Caki2 (cell line): ENCODE measurements at regions not wholly inside any gene's neighbourhood (a gene's known extent, or its start where the extent isn't known, plus 50 kb on each side); places are given as distances from the start of the nearest gene placed in this dataset.

Source experiments
- DNase-seq: peaks from one replicate; pipeline ENCODE4 v3.0.0-alpha.2; 2015; ENCODE audit warnings: low read depth
- in situ Hi-C: cut with HindIII; loops from 2 replicates; pipeline ENCODE4 v1.10.0; 2016; ENCODE audit warnings: low sequenced_read_pairs, low pct_unique_long_range_greater_than_20kb, mixed read lengths

DNA sequence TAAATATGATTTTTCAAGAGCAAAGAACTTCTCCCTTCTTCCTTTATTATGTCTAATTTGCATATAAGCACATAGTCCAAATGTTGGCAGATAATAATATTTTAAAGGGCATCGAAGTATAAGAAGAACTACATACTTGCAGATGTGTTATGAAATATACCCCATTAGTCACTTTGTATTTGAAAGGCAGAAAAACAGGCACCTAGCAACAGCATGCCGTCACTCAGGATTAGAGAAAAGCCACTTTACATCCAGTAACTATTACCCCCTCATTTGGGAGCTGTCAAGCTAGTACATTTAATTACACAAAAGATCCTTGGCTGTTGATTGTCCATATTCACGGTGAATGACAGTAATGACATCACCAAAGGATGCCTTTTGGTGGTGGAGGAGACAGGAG is 99.3 kb upstream of the ARMC2 start:
- in situ Hi-C loops: no loop called here
- no peak for DNase-seq

GRCh38 chr6:108750801-108751200 is 97.4 kb upstream of the ARMC2 start:
- in situ Hi-C loops: no loop called here
- DNase-seq: no peak

- in situ Hi-C loops: no loop called here
- no peak for DNase-seq
These were observed 96.9 kb upstream of the ARMC2 start for GRCh38 chr6:108751282-108751681.

GRCh38 chr6:108751851-108752732 is 96.1 kb upstream of the ARMC2 start:
- in situ Hi-C loops: no loop called here
- DNase-seq: no peak

GRCh38 chr6:108752733-108753590 is 95.3 kb upstream of the ARMC2 start:
- in situ Hi-C loops: no loop called here
- no peak for DNase-seq

DNA sequence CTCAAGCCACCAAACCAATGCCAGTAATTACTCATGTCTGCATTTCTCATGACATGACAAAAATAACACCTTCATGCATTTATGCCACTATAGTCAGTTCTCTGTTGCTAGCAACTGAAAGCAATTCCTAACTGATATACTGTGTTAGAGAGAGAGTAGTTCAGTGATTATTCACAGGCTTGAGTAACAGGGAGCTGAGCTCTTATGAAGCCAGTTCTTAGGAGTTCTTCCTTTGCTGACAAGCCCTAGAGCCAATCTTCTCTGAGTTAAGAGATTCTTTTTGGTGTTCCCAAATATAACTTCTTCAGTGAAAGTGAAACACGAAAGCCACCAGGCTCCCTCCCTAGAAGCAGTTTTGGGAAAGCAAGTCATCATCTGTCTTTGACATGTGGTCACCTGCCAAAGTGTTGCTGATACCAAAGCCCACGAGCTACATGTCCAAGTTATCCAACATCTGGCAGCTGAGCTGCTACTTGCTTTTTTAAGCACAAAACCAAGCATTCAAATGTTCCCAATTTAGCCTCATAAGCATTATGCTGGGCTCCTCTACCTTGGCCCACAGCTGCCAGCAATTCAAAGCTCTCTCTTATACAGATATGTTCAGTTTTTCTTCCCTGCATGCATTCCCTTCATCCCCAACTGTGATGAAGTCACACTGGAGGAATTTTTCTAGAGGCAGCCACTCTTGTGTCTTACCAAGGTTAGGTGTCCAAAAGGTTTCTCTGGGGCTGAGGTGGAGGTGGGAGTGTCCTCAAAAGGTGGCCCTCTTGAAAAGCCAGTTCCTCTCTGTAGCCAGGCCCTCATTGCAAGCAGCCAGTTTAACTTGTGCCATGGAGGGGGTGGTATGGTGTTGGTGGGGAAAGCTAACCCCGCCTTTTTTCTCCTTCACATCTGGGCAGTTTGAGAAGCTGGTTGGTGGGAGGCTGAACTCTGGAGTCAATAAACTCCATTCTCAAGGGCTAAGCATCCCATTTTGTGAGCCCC is 92.7 kb upstream of the ARMC2 start:
- DNase-seq: no peak
- in situ Hi-C loops: no loop called here

DNA sequence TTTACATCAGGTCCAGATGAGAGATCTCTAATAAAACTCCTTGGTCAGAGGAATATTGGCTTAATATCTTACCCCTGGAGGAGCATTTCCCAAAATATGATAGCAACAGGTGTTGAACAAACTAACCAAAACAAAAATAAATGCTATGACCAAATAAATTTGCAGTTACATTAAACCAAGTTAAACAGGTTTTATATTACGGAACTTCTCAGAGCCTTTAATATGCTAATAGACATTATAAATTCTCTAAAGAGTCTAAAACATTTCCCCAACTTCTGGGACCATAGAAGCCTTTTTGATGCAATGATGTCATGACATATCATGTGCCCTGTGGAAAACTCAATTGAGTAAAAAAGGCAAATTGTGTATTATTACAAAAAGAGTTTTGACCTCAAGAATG is 90.9 kb upstream of the ARMC2 start:
- DNase-seq: no peak
- in situ Hi-C loops: no loop called here

DNA sequence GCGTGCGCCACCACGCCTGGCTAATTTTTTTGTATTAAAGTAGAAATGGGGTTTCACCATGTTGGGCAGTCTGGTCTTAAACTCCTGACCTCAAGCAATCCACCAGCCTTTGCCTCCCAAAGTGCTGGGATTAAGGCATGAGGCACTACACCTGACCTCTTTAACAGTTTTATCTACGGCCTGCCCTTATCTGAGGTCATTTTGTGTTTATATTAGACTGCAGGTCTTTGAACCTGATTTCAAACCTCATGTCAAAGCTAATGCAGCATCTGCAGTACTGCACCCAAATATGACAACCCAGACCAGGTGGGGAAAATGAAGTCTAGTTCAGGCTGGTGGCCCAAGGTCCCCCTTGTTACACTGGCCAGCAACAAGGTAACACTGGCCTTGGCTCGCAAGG is 89.3 kb upstream of the ARMC2 start:
- no peak for DNase-seq
- in situ Hi-C loops: no loop called here

DNA sequence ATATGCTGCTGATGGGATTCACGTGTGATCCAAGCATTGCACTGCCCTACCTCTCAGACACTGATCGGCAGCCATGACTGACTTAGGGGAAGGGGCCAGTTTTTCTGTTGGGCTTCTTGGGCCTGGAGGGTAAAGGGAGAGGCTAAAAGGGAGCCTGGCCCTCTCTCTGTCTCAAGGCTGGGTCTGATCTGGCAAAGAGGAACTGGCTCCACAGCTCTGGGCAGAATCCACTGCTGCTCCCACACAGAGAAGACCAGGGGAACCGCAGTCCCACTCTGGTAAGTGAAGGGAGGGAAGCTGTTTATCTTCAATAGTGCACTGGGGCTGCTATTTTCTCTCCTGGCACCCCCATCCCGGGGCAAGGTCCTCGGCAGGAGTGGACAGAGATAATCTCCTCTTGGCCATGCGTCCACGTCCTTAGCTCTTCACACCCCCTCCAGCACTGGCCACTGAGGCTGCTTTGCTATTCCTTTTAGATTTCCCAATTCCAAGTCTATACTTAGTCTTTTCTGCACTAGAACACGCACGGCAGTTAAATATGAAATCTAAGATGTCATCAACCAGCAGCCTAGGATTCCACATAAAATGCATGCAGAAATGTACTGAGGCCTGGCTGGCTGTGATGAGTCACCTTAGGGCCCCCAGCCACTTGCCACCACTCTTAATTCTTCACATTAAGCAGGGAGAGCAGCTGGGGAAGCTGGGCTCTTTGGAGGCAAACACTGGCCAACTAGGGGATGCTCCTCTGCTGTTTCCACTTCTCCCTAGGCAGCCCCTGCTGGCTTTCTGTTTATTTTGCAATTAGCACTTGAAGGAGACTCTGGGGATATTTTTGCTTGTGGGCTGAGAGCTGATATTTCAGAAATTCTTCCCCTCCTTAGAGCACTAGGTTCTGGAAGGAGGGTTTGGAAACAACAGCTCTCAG is 87.8 kb upstream of the ARMC2 start:
- no peak for DNase-seq
- in situ Hi-C loops: no loop called here

GRCh38 chr6:108762394-108762793 is 85.8 kb upstream of the ARMC2 start:
- DNase-seq: no peak
- in situ Hi-C loops: no loop called here

DNA sequence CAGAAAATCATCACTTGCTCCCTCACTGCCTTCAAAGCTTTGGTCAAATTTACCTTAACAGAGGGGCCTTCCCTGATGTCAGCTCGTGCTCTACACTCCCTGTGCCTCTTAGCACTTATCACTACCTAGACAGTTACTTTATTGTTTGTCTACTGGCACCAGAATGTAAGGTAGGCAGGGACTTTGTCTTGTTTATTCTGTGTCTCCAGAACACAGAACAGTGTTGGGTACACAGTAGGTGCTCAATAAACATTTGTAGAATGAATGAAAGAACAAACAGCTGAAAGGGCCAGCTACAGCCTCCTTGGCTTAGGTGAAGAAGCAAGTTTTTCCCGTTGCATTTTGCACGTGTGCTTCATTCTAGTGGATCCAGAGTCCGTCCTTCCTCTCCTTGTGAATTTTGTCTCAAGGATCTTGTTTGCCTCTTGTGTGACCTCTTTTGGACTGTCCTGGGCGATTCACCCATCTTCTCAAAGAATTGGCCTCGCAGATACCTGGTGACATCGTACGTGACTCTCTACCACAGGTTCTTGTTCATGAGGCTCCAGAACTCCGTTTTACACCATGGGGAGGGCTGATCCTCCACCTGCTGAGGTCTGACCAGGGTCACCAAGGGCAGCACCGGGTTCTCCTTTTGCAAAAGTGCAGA is 84.2 kb upstream of the ARMC2 start:
- no peak for DNase-seq
- in situ Hi-C loops: no loop called here

DNA sequence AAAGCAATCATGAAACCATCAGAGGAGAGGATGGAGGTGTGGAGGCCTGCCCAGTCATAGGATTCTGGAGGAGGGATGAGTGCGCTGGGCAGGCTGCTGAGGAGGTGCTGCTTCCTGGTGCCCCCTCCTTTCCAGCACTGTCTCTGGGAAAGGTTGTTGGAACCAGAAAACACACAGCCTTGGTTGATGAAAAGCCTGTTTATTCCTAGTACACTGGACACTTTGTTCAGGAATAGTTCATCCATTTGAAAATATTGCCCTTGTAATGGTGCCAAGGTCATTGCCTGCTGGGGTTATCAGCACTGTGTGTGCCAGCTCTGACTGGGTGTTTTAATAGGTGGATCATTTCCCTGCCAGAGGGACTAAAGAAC is 83.7 kb upstream of the ARMC2 start:
- in situ Hi-C loops: no loop called here
- no peak for DNase-seq

DNA sequence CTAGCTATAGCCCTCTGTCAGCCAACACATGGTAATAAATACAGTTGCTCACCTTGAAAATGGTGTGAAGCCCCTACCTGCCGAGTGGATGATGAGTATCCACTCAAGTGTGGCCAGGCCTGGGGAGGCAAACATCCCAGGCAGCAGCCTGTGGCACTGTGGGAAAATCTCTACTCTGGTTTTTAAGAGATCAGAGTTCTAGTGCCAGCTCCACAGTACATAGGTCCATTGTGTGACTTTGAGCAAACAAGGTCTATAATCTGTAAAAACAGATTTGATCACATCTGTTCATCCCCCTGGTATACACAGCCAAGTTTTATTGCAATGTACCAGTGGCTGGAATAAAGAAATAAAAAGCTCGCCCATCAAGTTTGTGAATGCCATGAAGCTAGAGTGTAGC is 82.7 kb upstream of the ARMC2 start:
- in situ Hi-C loops: no loop called here

GRCh38 chr6:108766419-108766818 is 81.8 kb upstream of the ARMC2 start:
- DNase-seq: no peak
- in situ Hi-C loops: no loop called here

More for the DNA sequence above, 82.7 kb upstream of the ARMC2 start:
- no peak for DNase-seq

DNA sequence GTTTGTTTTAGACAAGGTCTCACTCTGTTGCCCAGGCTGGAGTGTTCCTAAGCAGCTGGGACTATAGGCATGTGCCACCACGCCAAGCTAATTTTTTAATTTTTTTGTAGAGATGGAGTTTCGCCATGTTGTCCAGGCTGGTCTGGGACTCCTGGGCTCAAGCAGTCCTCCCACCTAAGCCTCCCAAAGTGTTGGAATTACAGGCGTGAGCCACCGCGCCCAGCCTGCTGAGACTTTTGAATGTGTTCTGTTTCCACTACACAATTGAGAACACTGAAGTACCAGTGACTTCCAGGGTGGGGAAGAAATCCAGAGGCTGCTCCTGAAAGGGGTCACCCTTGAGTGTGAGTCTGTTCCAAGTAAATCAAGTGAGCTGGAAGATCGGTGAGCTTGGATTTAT is 81.3 kb upstream of the ARMC2 start:
- DNase-seq: no peak
- in situ Hi-C loops: no loop called here

GRCh38 chr6:108767418-108768165 is 80.6 kb upstream of the ARMC2 start:
- in situ Hi-C loops: no loop called here
- DNase-seq: no peak
